ENCODE measurements at regions not wholly inside any gene's neighbourhood (a gene's known extent, or its start where the extent isn't known, plus 50 kb on each side); places are given as distances from the start of the nearest gene placed in this dataset.

- H3K36me3 ChIP-seq (ENCODE audit: control insufficient read depth, insufficient read depth, low read length): no peaks in the 10 kb centered on the region
- no peak overlapping the region for H3K4me3 ChIP-seq (ENCODE audit: low read depth, low read length)
- ChIA-PET POLR2A (no interaction called here), CTCF (no interaction called here)
- no peak for DNase-seq (ENCODE audit: low read depth)
- no peaks in the 10 kb centered on the region for H3K27me3 ChIP-seq (ENCODE audit: control insufficient read depth, insufficient read depth, low read length)
- TF ChIP-seq CTCF (IDR thresholded peaks at IDR 0.05; ENCODE audit: insufficient read depth, low read depth, low read length): no peak
Measured at GRCh38 chr6:48553467-48554189, 442.6 kb upstream of the PTCHD4 start.

GRCh38 chr6:48552905-48553304 lies 441.9 kb upstream of the PTCHD4 start:
- DNase-seq (ENCODE audit: low read depth): no peak
- H3K27me3 ChIP-seq (ENCODE audit: control insufficient read depth, insufficient read depth, low read length): no peaks in the 10 kb centered on the region
- ChIA-PET POLR2A (no interaction called here), CTCF (no interaction called here)
- H3K4me3 ChIP-seq (ENCODE audit: low read depth, low read length): no peak overlapping the region
- TF ChIP-seq CTCF (IDR thresholded peaks at IDR 0.05; ENCODE audit: insufficient read depth, low read depth, low read length): no peak
- H3K36me3 ChIP-seq (ENCODE audit: control insufficient read depth, insufficient read depth, low read length): no peaks in the 10 kb centered on the region

- Histone ChIP-seq H3K27me3 (ENCODE audit: control insufficient read depth, insufficient read depth, low read length) (no peaks in the 10 kb centered on the region; the same call in 1 of the 2 replicates), H3K36me3 (ENCODE audit: control insufficient read depth, insufficient read depth, low read length) (no peaks in the 10 kb centered on the region), H3K4me3 (ENCODE audit: low read depth, low read length) (no peak overlapping the region)
- DNase-seq (ENCODE audit: low read depth): no peak
- no peak for TF ChIP-seq CTCF (IDR thresholded peaks at IDR 0.05; ENCODE audit: insufficient read depth, low read depth, low read length)
- POLR2A ChIA-PET: no interaction called here
- CTCF ChIA-PET: no interaction called here
Measured at GRCh38 chr6:48550603-48551002, 439.6 kb upstream of the PTCHD4 start.

- TF ChIP-seq CTCF (IDR thresholded peaks at IDR 0.05; ENCODE audit: insufficient read depth, low read depth, low read length): no peak
- POLR2A ChIA-PET: no interaction called here
- no peak for DNase-seq (ENCODE audit: low read depth)
Measured at GRCh38 chr6:48542191-48542590, 431.2 kb upstream of the PTCHD4 start.

GRCh38 chr6:48541649-48542048 lies 430.7 kb upstream of the PTCHD4 start:
- H3K4me3 ChIP-seq (ENCODE audit: low read depth, low read length): no peak overlapping the region
- ChIA-PET CTCF (no interaction called here), POLR2A (no interaction called here)
- no peaks in the 10 kb centered on the region for H3K36me3 ChIP-seq (ENCODE audit: control insufficient read depth, insufficient read depth, low read length)
- TF ChIP-seq CTCF (IDR thresholded peaks at IDR 0.05; ENCODE audit: insufficient read depth, low read depth, low read length): no peak
- DNase-seq (ENCODE audit: low read depth): no peak
- H3K27me3 ChIP-seq (ENCODE audit: control insufficient read depth, insufficient read depth, low read length): no peaks in the 10 kb centered on the region

More at GRCh38 chr6:48542191-48542590, 431.2 kb upstream of the PTCHD4 start:
- H3K4me3 ChIP-seq (ENCODE audit: low read depth, low read length): no peak overlapping the region
- CTCF ChIA-PET: no interaction called here
- no peaks in the 10 kb centered on the region for H3K36me3 ChIP-seq (ENCODE audit: control insufficient read depth, insufficient read depth, low read length)
- no peaks in the 10 kb centered on the region for H3K27me3 ChIP-seq (ENCODE audit: control insufficient read depth, insufficient read depth, low read length)

All from BJ (cell line).